ENCODE measurements at regions not wholly inside any gene's neighbourhood (a gene's known extent, or its start where the extent isn't known, plus 50 kb on each side); places are given as distances from the start of the nearest gene placed in this dataset.

GRCh38 chr11:76298255-76298654 lies 82.7 kb downstream of the THAP12 start:
- DNase-seq: no peak

DNA sequence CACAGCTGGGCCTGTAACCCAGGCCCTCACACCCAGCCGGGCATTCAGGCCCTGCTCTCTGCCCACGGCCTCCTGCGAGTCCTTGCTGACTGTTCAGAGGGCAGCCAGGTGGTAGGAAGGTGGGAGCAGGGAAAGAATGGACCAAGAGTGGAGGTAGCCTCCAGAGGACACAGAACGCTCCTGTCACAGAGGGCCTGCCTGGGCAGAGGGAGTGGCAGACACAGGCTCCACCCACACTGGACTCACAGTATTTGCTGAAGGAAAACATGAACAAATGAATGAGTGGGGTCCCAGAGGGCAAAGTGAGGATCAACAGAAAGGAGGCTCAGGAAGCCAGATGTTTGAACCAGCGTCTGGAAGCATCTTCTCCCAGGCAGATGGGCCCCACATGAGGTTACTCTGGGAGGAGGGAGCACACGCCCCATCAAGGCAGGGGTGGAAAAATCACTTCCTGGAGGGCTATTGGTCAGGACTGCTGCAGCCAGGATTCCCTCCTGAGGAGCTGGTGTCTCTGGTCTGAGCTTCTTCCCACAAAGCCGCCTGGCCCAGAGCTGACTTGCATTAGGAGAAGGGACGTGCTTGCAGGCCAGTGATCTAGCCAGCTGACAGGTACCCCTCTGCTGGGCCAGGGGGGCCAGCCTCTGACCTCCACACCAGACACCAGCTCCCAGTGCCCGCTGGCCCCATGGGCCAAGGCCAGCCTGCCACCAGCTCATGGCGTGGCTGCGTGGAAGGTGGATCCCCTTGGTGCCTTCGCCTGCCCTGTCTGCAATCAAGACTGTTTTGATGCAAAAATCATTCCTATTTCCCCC lies 84.0 kb downstream of the THAP12 start:
- no peak for DNase-seq

DNA sequence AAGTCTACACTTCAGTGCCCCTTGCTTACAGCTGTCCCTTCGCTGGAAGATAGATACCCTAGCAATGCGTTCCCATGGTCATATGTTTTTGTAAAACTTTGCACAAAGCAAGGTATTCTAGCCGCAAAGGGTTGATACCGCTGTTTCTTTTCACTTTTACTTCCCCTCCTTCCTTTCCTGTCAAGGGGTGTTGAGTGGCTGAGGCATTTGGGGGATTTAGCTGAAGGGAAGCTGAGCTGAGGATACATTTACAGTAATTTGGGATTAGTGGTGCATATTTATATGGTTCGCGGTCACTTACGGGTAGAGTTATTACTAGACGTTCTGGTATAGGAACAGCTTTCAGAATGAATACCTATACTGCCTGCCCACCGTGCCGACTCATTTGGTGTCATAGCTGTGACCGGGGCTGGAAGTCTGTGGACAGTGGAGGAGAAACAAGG lies 86.9 kb upstream of the WNT11 start:
- DNase-seq: peak; percentile 51

- no peak for DNase-seq
Observed at GRCh38 chr11:76292583-76293188, 86.4 kb upstream of the WNT11 start.

- DNase-seq: no peak
Observed at GRCh38 chr11:76291576-76292526, 85.5 kb upstream of the WNT11 start.

DNA sequence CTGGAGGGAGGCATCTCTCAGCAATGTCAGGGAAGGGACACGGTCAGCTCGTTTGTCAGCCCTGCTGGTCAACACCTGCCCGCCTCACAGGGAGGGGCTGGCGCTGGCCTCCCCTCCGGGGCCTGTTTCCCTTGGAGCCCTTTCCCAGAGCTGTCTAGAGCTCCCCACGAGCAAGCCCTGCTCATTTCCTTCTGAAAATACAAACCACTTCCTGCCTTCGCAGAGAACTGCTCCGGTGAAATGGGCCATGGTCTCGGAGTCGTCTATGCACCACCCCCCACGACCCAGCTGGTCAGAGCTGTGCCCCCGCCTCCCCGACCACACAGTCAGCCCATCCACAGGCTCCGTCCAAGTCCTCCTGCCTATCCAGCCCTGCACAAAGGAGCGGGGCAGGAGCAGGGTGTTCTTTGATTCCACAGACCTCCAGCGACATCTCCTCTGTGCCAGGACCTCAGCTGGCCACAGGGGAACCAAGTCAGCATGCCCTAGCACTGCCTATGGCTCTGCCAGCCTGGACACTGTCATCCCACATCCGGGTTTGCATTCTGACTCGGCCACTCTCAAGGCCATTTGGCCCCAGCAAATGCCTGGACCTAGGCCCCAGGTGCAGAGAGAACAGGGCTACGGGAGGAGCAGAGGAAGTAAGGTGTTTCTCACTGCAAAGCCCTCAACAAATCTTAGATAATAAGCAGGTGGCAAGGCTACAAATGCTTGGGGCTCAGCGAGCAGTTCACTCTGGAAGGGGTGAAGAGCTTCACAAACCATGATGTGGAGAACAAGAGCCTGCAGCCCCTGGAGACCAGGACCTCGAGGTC lies 82.1 kb upstream of the WNT11 start:
- peak; percentile 34 for DNase-seq

DNA sequence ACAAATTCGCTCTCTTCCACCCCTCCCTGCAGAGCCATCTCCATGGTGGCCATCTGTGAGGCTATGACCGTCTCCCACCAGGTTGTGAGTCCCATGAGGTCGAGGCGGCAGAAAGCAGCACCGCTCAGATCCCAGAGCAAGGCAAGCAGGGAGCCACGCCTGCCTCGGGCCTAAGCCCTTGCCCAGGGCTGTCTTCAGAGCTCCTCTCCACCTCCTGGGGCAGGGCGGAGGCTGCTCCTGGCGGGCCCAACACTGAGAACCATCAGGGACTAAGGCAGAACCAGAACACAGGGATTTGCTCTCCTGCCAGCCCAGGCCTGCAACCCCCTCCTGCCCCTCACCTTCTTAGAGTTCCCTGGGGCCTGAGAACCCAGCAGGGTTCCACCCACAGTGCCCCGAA lies 80.9 kb upstream of the WNT11 start:
- DNase-seq: no peak

DNA sequence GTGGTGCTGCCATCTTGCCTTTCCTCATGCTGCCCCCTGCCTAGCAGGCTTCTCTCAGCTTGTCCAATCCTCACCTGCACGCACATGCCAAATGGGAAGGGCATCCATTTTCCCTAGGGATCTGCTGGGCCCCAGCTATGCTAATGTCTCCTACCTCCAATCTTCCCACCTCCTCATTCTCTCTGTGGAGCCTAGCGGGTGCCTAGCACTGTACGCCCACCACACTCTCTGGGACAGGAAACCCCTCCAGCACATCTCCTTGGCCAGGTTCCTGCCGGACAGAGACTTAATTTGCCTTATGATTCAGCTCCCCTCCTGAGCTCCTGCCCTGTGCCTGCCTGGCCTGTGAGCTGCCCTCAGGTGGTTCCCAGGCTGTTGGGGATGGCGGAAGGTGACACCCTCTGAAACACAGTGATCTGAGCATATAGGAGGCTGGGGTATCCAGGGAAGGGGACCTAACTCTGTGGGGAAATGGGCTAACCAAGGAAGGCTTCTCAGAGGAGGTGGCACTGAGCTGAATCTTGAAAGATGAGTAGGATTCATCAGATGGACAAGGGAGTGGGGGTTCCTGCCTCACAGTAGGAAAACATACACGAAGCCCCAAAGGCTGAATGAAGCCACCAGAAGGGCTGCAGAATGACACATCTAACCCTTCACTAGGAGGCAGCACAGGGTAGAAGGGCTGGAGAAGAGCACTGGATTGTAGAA lies 79.2 kb upstream of the WNT11 start:
- no peak for DNase-seq

DNA sequence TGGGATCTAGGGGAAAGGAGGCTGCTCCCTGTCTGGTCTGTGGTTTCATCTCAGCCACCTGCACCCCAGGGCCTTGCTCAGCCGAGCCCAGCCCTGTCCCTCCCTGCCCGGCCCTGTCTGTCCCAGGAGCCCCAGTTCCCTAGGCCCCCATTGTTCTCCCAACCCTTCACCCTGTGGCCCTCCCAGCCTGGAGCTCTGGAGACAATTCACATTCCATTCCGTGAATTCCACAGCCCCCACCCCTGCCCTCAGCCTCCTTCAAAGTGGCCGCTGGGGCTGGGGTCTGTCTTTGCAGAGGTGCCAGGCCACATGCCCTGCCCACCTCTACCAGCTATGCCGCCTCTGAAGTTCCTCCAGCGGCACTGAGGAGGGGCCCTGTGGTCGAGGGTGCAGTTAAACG lies 77.9 kb upstream of the WNT11 start:
- DNase-seq: no peak

DNA sequence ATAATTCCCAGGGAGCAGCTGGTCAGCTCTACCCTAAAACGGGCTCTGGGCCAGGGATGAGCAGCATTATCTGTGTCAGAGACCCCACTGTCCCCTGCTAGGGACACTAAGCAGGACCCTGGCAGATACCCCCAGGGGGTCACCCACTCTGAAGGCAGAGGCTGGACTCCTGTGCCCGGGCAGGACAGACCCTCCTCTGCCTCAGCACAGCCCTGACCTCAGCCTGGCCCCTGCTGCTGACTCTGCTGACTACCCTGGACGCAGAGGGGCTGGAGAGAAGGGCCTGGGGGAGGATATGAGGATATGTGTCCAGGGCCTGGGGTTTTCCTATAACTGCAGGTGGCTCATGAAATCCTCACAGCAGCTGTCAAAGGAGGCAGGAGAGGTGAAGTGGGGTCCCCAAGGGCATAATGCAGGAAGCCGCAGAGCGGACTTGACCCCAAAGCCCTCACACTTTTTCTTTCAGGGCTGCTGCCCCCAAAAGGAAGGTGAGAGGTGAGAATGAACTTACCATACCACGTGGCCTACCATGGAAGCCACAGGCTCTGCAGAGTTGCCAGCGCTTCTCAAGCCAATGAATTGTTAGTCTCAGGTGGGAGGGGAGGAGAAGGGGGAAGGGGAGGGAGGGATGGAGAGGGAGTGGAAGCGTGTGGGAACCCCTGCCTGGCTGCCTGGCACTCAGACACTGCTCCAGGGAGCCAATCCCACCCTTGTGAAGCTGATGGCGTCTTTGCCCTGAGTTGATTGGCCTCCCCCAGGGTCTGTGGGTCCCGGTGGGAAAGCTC lies 76.7 kb upstream of the WNT11 start:
- DNase-seq: no peak

DNA sequence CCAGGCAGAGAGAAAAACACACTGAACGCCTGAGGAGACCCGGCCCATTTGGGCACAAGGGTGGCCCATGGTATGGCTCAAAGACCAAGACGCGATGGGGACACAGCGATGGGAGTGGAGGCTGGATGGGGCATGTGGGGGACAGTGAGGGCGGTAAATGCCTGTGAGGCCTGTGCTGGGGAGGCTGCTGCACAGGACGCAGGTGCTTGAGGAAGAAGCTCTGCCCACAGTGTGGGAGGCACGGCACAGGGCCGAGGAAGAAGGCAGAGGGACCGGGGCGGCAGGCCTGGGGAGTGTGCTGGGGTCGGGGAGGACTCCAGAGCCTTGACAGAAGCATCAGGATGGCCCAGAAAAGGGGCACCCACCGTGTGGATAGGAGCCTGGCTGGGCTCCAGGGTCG lies 75.9 kb upstream of the WNT11 start:
- DNase-seq: no peak

DNA sequence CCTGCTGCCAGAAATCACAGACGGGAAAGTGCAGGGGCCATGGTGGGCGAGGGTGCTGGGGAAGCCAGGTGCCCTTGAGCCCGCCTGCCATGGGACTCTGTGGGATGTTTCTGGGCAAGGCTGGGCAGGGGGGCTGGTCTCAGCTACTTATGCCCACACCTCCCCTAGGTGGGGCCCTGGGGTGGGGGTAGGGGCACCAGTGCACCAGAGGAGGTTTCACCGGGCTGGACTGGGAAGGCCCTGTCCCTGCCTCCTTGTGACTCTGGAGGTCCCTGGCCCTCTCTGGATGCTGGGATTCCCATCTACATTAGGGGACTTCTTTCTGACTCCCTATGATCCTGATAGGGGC lies 75.2 kb upstream of the WNT11 start:
- no peak for DNase-seq

- DNase-seq: no peak
Observed at GRCh38 chr11:76280882-76281557, 74.7 kb upstream of the WNT11 start.

DNA sequence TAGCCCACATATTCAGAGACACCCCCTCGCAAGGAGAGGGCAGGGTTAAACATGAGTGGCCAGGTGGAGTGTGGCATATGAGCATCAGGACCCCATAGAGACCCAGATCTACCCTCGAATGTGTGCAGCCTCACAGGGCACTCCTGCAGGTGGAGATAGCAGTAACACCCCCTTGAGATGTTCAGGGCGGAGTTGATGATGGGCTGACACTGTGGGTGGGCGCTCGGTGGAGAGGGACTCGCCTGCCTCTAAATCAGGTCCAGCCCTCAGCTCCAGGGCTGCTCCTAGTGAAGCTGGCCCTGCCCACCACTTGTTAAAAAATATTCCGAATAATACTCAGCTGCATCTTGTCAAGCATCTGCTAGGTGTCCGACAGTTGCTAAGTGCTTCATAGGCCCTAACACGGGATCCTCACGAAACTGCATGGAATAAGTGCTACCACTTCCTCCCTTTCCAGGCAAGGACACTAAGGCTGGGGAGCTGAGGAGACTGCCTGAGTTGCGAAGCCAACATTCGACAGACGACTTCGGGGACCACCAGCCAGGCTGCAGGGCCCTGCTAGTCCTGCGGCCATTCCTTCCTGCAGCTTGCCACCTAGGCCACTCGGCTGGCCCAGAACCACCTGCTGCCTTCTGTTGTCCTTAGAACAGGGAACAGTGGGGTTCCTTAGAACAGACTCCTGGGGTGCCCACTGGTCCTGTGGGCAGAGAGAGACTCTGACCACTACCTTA lies 74.0 kb upstream of the WNT11 start:
- DNase-seq: no peak

- no peak for DNase-seq
Observed at GRCh38 chr11:76279646-76280045, 73.3 kb upstream of the WNT11 start.

- DNase-seq: no peak
Observed at GRCh38 chr11:76279038-76279437, 72.7 kb upstream of the WNT11 start.

DNA sequence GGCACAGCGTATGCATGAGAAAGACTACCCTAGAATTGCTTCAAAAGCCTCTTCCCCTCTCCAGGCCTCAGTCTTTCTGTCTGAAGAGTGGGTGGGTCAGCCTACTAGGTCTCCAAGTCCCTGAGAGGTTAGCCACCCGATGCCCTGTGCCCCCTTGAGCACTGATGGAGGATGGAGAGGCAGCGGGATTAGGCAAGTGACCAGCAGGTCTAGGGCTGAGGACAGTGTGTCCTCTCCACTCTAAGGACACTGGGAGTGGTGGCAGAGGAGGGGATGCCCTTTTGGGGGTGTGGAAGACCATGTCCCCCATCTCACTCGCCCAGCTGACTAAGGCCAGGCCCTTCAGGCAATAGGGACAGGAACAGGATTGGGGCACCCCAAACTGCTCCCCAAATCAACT lies 72.2 kb upstream of the WNT11 start:
- DNase-seq: no peak

DNA sequence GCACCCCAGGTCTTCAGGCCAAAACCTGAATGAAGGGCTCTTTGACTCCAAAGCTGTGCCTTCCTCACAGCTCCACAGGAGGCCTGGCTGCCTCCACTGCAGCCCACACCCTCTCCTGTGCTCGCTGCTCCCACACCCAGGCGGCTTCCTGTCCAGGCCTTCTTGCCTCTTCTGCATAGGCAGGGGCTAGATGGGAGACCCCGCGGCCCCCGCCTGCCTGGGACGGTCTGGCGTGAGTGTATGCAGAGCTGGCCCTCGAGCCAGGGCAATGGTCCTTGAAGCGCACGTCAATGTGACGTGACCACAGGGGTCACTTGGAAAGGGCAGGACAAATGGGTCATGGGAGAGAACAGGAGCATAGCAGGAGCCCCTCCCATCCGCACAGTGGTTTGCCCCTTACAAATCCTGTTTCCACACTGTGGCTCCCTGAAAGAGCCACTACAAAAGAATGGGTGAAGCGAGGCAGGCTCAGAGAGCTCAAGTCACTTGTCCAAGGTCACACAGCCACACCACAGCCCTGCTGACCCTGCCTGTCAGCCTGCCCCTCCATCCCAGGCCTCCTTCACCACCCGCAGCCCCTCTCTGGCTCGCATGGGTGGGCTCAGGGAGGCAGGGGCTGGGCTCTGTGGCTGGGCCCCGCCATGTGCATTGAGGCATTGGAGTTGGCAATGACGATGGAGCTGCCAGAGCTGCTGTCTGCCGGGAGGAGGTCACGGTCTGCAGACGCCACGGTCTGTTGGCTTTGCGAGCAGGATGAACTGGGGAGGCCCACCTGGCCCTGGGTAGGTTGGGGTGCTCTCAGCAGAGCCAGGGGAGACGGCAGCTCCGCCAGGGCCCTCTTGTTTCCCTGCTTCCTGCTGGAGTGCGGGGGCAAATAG lies 71.2 kb upstream of the WNT11 start:
- no peak for DNase-seq

DNA sequence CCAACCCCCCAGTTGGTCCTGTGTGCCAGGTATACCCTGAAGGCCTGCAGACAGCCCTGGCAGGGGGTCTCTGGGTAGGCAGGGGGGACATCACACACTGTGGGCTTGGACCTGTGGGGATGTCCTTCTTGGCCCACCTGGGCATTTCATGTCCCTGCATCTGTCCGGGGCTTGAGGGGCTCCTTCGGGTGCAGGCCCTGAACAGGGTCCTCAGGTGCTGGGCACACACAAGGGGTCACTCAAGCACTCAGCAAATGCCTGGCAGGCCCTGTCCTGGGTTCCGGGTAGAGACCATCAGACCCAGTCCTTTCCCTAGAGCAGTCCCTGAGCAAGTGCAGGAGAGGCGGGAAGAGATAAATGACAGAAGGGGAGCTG lies 70.5 kb upstream of the WNT11 start:
- no peak for DNase-seq

Data from stimulated activated CD4-positive, alpha-beta T cell treated with anti-CD3 and anti-CD28 coated beads, Interleukin-15, amount 100 ng/mL, for 24 hours (primary cell).